ENCODE measurements at regions not wholly inside any gene's neighbourhood (a gene's known extent, or its start where the extent isn't known, plus 50 kb on each side); places are given as distances from the start of the nearest gene placed in this dataset.

GRCh38 chr7:32319012-32319382, 171.2 kb downstream of the LSM5 start:
- TF ChIP-seq CTCF (IDR thresholded peaks at IDR 0.05) = no peak
- no peak for TF ChIP-seq EP300 (IDR thresholded peaks at IDR 0.05)
- no peak for TF ChIP-seq POLR2A (IDR thresholded peaks at IDR 0.05)
- no peak for TF ChIP-seq POLR2AphosphoS5 (IDR thresholded peaks at IDR 0.05)

All from suprapubic skin (tissue), 4 donors.